Trophoblast cell (in vitro differentiated cells and primary cell): ENCODE measurements at regions not wholly inside any gene's neighbourhood (a gene's known extent, or its start where the extent isn't known, plus 50 kb on each side); places are given as distances from the start of the nearest gene placed in this dataset.
"Not testable (repeated sequence)": the region's sequence is repeated elsewhere in the genome, so short reads cannot be mapped to it uniquely, and the experiment has no call there.

ENCODE experiments used
- DNase-seq, 2 donors: peaks; one replicate each; pipeline ENCODE4 v3.0.0-alpha.2; 2016
- H2AFZ ChIP-seq: 2 replicates; pipeline ENCODE4 v1.6.1; 2013; ENCODE audit warnings: low read length, moderate library complexity, mild to moderate bottlenecking; ENCODE audit not compliant: insufficient read depth, poor library complexity
- H2AK5ac ChIP-seq: 2 replicates; pipeline ENCODE4 v1.6.1; 2013; ENCODE audit warnings: mild to moderate bottlenecking, low read length
- H2BK120ac ChIP-seq: 2 replicates; pipeline ENCODE4 v1.6.1; 2013; ENCODE audit warnings: low read length, mild to moderate bottlenecking, moderate library complexity; ENCODE audit not compliant: insufficient read depth, poor library complexity
- H2BK12ac ChIP-seq: 2 replicates; pipeline ENCODE4 v1.6.1; 2013; ENCODE audit warnings: mild to moderate bottlenecking, low read length, moderate library complexity
- H2BK5ac ChIP-seq: 2 replicates; pipeline ENCODE4 v1.6.1; 2013; ENCODE audit warnings: low read length, low read depth, moderate library complexity, mild to moderate bottlenecking; ENCODE audit not compliant: poor library complexity
- H3K14ac ChIP-seq: 2 replicates; pipeline ENCODE4 v1.6.1; 2013; ENCODE audit warnings: mild to moderate bottlenecking, low read length
- H3K18ac ChIP-seq: 2 replicates; pipeline ENCODE4 v1.6.1; 2013; ENCODE audit warnings: mild to moderate bottlenecking, low read length
- H3K23ac ChIP-seq: 2 replicates; pipeline ENCODE4 v1.6.1; 2013; ENCODE audit warnings: low read length
- H3K27ac ChIP-seq: 2 replicates; pipeline ENCODE4 v1.5.1; 2013; ENCODE audit warnings: low read depth, mild to moderate bottlenecking, inconsistent platforms, low read length, moderate library complexity
- H3K27me3 ChIP-seq: 2 replicates; pipeline ENCODE4 v1.6.1; 2013; ENCODE audit warnings: inconsistent platforms, mild to moderate bottlenecking, low read length, moderate library complexity; ENCODE audit not compliant: insufficient read depth
- H3K36me3 ChIP-seq, 2 experiments: 1 replicate in 1 of 2; 2 replicates in 1 of 2; pipeline ENCODE4 v1.6.1; 2013; ENCODE audit warnings: low read length in 2 of 2, mild to moderate bottlenecking in 2 of 2, moderate library complexity in 1 of 2; ENCODE audit not compliant: insufficient read depth in 2 of 2, control insufficient read depth in 1 of 2
- H3K4ac ChIP-seq: 2 replicates; pipeline ENCODE4 v1.6.1; 2013; ENCODE audit warnings: low read depth, mild to moderate bottlenecking, low read length, moderate library complexity
- H3K4me1 ChIP-seq, 2 experiments: 1 replicate in 1 of 2; 2 replicates in 1 of 2; pipeline ENCODE4 v1.6.1; 2013; ENCODE audit warnings: low read length in 2 of 2, mild to moderate bottlenecking in 2 of 2, moderate library complexity in 1 of 2; ENCODE audit not compliant: insufficient read depth in 2 of 2, control insufficient read depth in 1 of 2
- H3K4me2 ChIP-seq: 2 replicates; pipeline ENCODE4 v1.6.1; 2013; ENCODE audit warnings: inconsistent platforms, mild to moderate bottlenecking, low read length, moderate library complexity
- H3K4me3 ChIP-seq: 2 replicates; pipeline ENCODE4 v1.5.1; 2013; ENCODE audit warnings: mild to moderate bottlenecking, low read depth, low read length, inconsistent platforms
- H3K79me1 ChIP-seq: one replicate; pipeline ENCODE4 v1.6.1; 2013; ENCODE audit warnings: low read length
- H3K79me2 ChIP-seq: 2 replicates; pipeline ENCODE4 v1.6.1; 2013; ENCODE audit warnings: low read length, mild to moderate bottlenecking; ENCODE audit not compliant: control insufficient read depth, insufficient read depth, poor library complexity
- H3K9ac ChIP-seq: 2 replicates; pipeline ENCODE4 v1.6.1; 2013; ENCODE audit warnings: mild to moderate bottlenecking, low read length
- H3K9me3 ChIP-seq: 2 replicates; pipeline ENCODE4 v1.6.1; 2013; ENCODE audit warnings: low read depth, mild to moderate bottlenecking, control low read depth, inconsistent platforms, low read length; ENCODE audit not compliant: insufficient read depth
- H4K12ac ChIP-seq: 2 replicates; pipeline ENCODE4 v1.6.1; 2013; ENCODE audit warnings: low read depth, mild to moderate bottlenecking, low read length, moderate library complexity
- H4K8ac ChIP-seq: 2 replicates; pipeline ENCODE4 v1.6.1; 2013; ENCODE audit warnings: low read depth, mild to moderate bottlenecking, low read length, moderate library complexity
- H4K91ac ChIP-seq: one replicate; pipeline ENCODE4 v1.6.1; 2013; ENCODE audit warnings: low read depth, mild to moderate bottlenecking, low read length, moderate library complexity
- WGBS: extraction: QIAGEN DNeasy Blood & Tissue Kit; methylation state at CpG from one replicate; pipeline ENCODE4 v1.1.7; 2013; ENCODE audit warnings: missing lambda C conversion rate; ENCODE audit not compliant: insufficient read length, insufficient coverage; ENCODE audit errors: extremely low coverage; 5-methylcytosine and 5-hydroxymethylcytosine counted together

DNA sequence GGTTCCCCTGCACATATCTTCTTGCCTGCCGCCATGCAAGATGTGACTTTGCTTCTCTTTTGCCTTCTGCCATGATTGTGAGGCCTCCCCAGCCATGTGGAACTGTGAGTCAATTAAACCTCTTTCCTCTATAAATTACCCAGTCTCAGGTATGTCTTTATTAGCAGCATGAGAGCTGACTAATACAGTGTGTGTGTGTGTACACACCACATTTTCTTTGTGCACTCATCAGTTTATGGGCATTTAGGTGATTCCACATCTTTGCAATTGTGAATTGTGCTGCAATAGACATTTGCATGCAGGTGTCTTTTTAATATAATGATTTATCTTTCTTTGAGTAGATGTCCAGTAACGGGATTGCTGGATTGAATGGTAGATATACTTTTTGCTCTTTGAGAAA, 122.4 kb upstream of the ITGB1 start:
- not testable (repeated sequence) for H4K8ac ChIP-seq, H3K27ac ChIP-seq, H2BK12ac ChIP-seq, H3K4ac ChIP-seq, H3K14ac ChIP-seq, H3K4me1 ChIP-seq, H3K9ac ChIP-seq, H4K12ac ChIP-seq, H3K18ac ChIP-seq, DNase-seq, H3K27me3 ChIP-seq, H3K23ac ChIP-seq, H3K79me1 ChIP-seq, H3K4me3 ChIP-seq, H3K36me3 ChIP-seq, H3K4me2 ChIP-seq, H2AK5ac ChIP-seq, H2BK120ac ChIP-seq, H3K79me2 ChIP-seq, H2AFZ ChIP-seq, H4K91ac ChIP-seq, H3K9me3 ChIP-seq, H2BK5ac ChIP-seq
- no CpG with 5 or more reads among the region's 2 CpGs for WGBS

GRCh38 chr10:33074443-33074842, 116.4 kb upstream of the ITGB1 start:
- Histone ChIP-seq H3K9me3 (no peaks in the 10 kb centered on the region), H3K36me3 (no peaks in the 10 kb centered on the region), H3K9ac (no peak overlapping the region), H3K27ac (no peak overlapping the region), H3K4ac (no peak overlapping the region), H3K18ac (no peak overlapping the region), H3K27me3 (no peaks in the 10 kb centered on the region), H3K79me2 (no peaks in the 10 kb centered on the region), H3K79me1 (peaks cover 12% of the 10 kb centered on the region), H2BK5ac (no peak overlapping the region), H2AFZ (no peak overlapping the region), H4K91ac (no peak overlapping the region), H3K14ac (no peak overlapping the region), H4K12ac (no peak overlapping the region), H3K23ac (no peak overlapping the region), H4K8ac (no peak overlapping the region), H2AK5ac (no peak overlapping the region), H3K4me2 (no peak overlapping the region), H2BK12ac (no peak overlapping the region), H3K4me1 (peaks cover 9 to 12% of the 10 kb centered on the region in 2 experiments), H3K4me3 (no peak overlapping the region), H2BK120ac (no peak overlapping the region)
- no peak for DNase-seq
- WGBS, result no CpG with 5 or more reads among the region's 3 CpGs

- Histone ChIP-seq H3K14ac (no peak overlapping the region), H3K4me3 (no peak overlapping the region), H3K4me1 (peaks cover 9 to 12% of the 10 kb centered on the region in 2 experiments), H3K36me3 (no peaks in the 10 kb centered on the region), H2BK5ac (no peak overlapping the region), H2BK12ac (peak overlapping the region; percentile 52), H4K8ac (no peak overlapping the region), H3K4ac (no peak overlapping the region), H3K18ac (no peak overlapping the region), H2AK5ac (no peak overlapping the region), H3K27me3 (no peaks in the 10 kb centered on the region), H2BK120ac (peak overlapping the region; percentile 50), H4K12ac (no peak overlapping the region), H3K9ac (no peak overlapping the region), H3K23ac (no peak overlapping the region), H3K79me1 (peaks cover 12% of the 10 kb centered on the region), H3K27ac (no peak overlapping the region), H4K91ac (peak overlapping the region; percentile 33), H3K4me2 (no peak overlapping the region), H3K9me3 (no peaks in the 10 kb centered on the region), H3K79me2 (no peaks in the 10 kb centered on the region), H2AFZ (no peak overlapping the region)
- no peak for DNase-seq
- no CpG with 5 or more reads among the region's 10 CpGs for WGBS
These were observed 115.8 kb upstream of the ITGB1 start for GRCh38 chr10:33073641-33074415.

DNA sequence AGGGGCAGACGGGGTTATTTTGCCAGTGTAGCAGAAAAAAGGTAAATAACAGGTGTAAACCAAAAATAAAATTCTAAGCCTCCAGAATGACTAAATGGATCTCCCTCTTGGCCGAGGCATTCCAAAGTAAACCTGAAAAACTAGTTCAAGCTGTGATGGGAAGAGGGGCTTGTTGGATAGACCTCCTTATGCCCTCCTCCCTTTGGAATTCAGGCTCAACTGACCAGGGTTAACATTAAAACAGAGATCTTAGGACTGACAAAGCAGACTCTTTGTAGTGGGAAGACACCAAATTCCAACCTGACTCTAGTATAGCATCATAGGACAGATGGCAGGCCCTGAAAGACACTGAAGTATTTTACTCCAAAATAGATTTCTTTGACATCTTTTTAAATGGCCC, 113.8 kb upstream of the ITGB1 start:
- no peak overlapping the region for H3K4ac ChIP-seq
- H3K36me3 ChIP-seq, result no peaks in the 10 kb centered on the region
- peak overlapping the region; percentile 90 for H3K27ac ChIP-seq
- no peak overlapping the region for H2AFZ ChIP-seq
- H4K12ac ChIP-seq, result no peak overlapping the region
- H3K14ac ChIP-seq, result no peak overlapping the region
- H3K9ac ChIP-seq, result no peak overlapping the region
- peaks cover 7 to 15% of the 10 kb centered on the region in 2 experiments for H3K4me1 ChIP-seq
- H3K23ac ChIP-seq, result no peak overlapping the region
- no peak overlapping the region for H4K8ac ChIP-seq
- no peak overlapping the region for H2BK5ac ChIP-seq
- no peak overlapping the region for H2BK120ac ChIP-seq
- peaks cover 17% of the 10 kb centered on the region for H3K79me1 ChIP-seq
- peak; percentile 30 to 69 for DNase-seq
- H2BK12ac ChIP-seq, result no peak overlapping the region
- no peak overlapping the region for H3K18ac ChIP-seq
- no peaks in the 10 kb centered on the region for H3K9me3 ChIP-seq
- peak overlapping the region; percentile 52 for H3K4me2 ChIP-seq
- H4K91ac ChIP-seq, result peak overlapping the region; percentile 65
- no peaks in the 10 kb centered on the region for H3K79me2 ChIP-seq
- H2AK5ac ChIP-seq, result no peak overlapping the region
- no peaks in the 10 kb centered on the region for H3K27me3 ChIP-seq
- no peak overlapping the region for H3K4me3 ChIP-seq
- WGBS, result no CpG with 5 or more reads among the region's 2 CpGs
